HG03280 (cell line): ENCODE measurements at regions not wholly inside any gene's neighbourhood (a gene's known extent, or its start where the extent isn't known, plus 50 kb on each side); places are given as distances from the start of the nearest gene placed in this dataset.

Experiments used
- ATAC-seq: cut with Tn5 transposase; IDR thresholded peaks from one replicate; pipeline ENCODE4 v1.9.1; 2021; ENCODE audit warnings: mild to moderate bottlenecking, moderate library complexity; ENCODE audit not compliant: unreplicated experiment

DNA sequence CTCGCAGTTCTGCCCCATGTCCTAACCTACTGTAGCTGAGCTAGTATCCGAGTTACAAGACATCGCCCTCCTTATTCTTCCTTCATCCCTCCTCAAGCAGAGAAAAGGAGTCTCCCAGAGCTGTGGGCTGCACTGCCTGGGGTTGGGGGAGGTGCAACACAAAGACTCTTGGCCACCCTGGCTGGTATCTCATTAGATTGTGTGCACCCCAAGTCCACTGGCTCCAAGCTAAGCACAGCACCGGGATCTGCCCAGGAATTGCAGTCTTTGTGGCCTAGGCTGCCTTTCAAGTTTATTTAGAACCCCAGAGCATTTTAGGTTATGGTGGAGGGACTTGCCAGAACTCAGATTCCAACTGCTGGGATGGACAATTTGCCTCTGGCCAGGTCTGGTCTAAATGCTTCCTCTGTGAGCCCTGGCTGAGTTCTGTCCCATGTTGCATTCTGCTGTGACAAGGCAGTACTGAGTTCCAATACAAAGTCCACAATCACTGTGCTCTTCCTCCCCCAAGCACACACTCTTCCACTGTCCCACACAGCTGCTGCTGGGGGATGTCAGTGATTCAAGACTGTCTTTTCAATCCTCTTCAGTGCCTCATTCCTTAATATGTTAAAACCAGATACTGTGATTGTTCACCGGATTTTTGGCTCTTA is 169.6 kb upstream of the CLEC14A start:
- no peak for ATAC-seq

DNA sequence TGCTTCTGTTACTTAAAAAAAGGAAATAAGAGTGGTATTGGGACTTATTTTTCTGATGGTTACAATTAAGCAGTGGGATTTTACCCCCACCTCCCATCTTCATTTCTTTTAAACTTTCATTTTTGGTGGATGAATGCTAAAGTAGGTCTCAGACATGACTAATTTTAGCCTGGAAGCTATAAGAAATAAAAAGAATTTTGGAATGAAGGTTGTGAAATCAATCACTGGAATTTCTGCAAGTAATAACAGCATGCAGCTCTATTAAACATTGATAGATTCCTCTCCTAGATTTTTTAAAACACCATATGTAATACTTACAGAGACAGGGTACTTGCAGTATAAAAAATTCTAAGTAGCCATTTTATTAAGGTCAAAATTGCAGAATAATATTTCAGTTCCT is 164.2 kb upstream of the CLEC14A start:
- no peak for ATAC-seq

DNA sequence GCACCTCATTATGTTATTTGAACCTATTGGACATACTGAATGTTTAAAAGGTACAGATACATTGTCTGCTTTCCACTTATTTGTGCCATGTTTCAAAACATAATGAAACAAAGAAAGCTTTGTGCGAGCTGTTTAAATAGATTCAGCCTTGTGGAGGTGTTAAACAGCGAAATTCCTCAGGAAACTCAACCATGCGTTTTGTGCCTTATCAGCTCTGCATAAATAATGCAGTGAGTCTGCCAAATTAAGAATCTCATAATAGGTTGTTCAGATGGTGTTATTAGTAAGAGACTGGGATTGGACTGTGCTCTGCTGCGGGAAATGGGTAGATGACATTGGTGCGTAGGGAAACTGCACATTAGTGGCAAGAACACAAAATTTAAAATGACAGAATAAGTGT is 163.7 kb upstream of the CLEC14A start:
- ATAC-seq, result no peak

DNA sequence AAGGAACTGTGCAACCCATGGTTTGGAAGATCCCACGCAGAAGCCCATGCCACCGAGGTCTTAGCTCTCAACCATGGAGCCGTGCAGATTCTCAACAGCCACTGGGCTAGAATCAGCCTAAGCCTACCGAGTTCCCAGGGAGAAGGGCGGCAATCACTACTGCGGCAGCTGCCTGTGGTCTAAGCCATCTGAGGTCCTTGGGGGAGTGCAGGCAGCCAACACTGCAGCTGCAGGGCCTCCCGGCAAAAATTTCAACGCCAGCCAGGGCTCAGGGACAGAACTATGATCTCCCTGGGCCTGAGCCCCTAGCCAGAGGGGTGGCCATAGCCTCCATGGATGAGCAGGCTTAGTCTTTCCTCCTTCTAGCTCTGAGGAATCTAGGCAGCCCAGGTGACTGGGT is 156.8 kb upstream of the CLEC14A start:
- ATAC-seq, result no peak

- no peak for ATAC-seq
Measured at GRCh38 chr14:38410442-38410841, 154.5 kb upstream of the CLEC14A start.

- no peak for ATAC-seq
Measured at GRCh38 chr14:38409071-38409705, 153.3 kb upstream of the CLEC14A start.

GRCh38 chr14:38405851-38406635 is 150.2 kb upstream of the CLEC14A start:
- ATAC-seq, result no peak

GRCh38 chr14:38404616-38405015 is 148.7 kb upstream of the CLEC14A start:
- ATAC-seq, result no peak

DNA sequence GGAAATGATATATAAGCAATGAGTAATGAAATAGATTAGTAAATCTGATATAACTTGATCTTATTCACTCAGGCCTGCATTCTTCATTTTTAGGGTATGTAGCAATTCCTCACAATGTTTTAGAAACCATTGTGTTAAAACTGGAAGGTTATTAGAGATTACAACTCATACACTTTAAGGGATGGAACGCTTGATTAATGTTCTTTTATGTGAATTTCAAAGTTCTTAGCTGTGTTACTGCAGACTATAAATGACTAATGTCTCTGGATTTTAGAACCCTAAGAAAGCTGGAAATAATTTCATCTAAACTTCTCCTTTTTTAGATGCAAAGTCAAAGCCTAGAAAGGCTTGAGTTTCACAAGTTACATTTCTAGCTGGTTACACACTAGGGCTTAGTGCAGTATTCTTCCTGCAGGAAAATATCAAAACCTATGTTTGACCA is 148.2 kb upstream of the CLEC14A start:
- no peak for ATAC-seq

DNA sequence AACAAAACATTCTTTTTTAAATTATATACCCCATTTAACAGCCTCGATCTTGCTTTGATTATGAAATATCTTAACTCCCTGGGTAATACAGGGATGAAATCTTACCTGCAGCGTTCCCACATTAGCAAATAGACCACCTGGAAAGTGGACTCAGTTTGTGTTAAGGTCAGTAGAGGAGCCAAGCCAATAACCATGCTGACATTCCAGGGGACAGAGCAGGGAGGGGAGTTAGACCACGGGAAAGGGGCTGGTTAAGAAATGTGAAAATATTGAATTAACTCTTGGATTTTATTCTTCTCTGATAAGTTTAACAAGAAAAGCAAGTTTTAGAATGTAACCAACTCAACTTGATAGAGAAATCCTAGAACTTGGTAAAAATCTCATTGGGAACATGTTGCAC is 144.9 kb upstream of the CLEC14A start:
- no peak for ATAC-seq

GRCh38 chr14:38399652-38400051 is 143.8 kb upstream of the CLEC14A start:
- no peak for ATAC-seq

DNA sequence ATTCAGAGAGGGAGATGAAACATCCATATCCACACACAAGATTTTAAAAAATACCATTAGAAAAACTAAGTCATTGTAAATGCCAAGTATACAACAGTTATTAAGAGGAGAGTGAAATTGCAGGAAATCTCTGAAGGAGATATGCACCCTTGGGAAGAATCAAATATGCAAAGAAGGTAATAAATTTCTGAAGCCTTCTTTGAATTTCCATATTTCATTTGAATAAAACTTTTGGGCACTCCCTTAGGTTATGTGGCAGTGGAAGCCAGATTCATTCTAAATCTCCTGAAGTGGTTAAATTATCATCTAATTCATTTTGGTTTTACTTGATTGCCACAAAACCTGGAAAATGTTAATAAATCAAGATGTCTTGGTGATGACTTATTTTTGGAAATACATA is 138.9 kb upstream of the CLEC14A start:
- ATAC-seq, result no peak

DNA sequence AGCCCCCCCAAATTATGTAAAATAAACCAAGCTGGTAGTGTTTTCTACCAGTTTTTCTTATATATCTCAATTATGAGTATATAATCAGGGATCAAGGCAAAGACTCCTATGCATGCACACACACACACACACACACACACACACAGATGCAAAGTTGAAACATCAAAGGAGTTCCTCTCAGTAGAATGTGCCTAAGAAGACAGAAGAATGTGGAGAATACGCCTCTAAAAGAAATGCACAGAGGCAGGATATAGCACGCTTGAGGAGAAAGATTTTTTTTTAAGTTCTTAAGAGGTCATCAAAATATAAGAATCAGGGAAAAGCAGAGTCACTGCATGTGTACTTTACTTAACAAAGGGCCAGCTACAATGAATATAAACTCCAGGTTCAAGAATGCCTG is 138.2 kb upstream of the CLEC14A start:
- ATAC-seq, result no peak

- ATAC-seq, result no peak
Measured at GRCh38 chr14:38391334-38391733, 135.4 kb upstream of the CLEC14A start.

DNA sequence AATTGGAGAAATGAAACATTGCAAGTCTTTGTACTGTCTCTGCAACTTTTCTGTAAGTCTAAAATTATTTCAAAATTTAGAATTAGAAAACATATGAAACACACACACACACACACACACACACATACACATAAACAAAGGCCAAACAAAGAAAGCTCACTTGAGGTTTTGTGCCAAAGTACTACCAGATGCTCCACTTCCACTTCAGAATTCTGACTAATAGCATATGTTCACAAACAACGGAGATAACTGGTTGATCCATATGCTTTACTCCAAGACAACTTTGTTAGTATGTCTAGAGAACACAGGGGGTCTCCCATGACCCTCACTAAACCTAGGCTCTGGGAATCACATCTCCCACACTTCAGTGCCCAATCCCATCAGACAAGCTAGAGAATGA is 133.8 kb upstream of the CLEC14A start:
- ATAC-seq, result no peak

GRCh38 chr14:38387821-38388220 is 131.9 kb upstream of the CLEC14A start:
- ATAC-seq, result no peak

- no peak for ATAC-seq
Measured at GRCh38 chr14:38385836-38386235, 129.9 kb upstream of the CLEC14A start.

GRCh38 chr14:38385343-38385742 is 129.4 kb upstream of the CLEC14A start:
- no peak for ATAC-seq

GRCh38 chr14:38384741-38385140 is 128.8 kb upstream of the CLEC14A start:
- no peak for ATAC-seq

GRCh38 chr14:38367922-38368321 is 112.0 kb upstream of the CLEC14A start:
- ATAC-seq, result no peak

DNA sequence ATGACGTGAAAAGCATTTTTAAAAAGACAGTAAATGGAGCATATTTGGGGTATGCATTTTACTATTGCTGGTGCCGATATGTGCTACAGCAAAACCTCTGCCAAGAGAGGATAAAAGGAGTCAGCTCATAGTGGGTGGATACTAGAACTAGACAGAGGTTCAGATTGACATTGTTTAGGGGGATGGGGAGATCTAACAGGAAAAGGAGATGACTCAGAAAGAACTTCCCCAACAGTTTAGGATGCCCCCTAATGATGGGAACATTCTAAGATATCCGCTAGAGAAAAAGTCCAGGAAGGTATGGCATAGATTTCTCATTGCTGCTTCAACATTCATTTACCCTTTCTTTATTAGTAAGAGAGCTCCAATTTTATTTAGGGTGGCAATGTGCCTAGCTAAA is 110.5 kb upstream of the CLEC14A start:
- no peak for ATAC-seq

- ATAC-seq, result no peak
Measured at GRCh38 chr14:38363217-38363616, 107.3 kb upstream of the CLEC14A start.
